GM18517 (cell line): ENCODE measurements at regions not wholly inside any gene's neighbourhood (a gene's known extent, or its start where the extent isn't known, plus 50 kb on each side); places are given as distances from the start of the nearest gene placed in this dataset.

Source experiments
- ATAC-seq: cut with Tn5 transposase; IDR thresholded peaks from one replicate; pipeline ENCODE4 v1.9.1; 2021; ENCODE audit warnings: mild to moderate bottlenecking, moderate library complexity; ENCODE audit not compliant: unreplicated experiment

DNA sequence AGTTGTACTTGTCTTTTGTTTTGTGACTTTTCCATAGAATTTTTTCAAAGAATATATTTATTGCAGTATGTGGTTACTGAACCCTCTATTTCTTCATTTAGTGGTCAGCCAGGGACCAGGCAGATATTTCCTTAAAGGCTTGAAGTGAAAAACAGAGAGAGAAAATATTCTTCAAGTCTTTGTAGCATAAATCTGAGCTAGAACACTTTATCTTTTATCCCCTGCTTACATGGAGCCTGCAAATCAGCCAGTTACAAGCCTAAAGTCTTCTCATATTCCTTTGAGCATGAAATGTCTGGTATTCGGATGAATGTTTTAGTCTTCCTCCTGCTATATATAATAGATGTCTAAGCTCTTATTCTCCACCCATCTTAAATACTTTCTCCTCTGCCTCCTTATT is 1557.5 kb upstream of the ACVR2A start:
- ATAC-seq: no peak

DNA sequence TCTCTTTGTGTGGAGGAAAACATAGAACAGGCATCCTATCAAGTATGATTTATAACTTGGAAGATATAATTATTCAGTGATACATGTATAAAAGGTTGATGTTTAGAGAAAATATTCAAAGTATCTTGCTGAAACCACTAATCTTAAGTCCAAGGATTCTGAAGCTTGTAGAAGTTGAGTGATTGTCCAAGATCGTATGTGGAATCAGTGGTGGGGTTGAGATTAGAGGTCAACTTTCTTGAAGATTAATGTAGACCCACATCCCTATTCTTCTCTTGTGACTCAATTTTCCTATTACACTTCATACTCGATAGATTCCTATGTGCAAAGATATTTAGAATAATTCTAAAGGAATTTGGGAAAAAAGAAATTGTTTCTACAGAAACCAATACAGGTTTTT is 1565.9 kb upstream of the ACVR2A start:
- no peak for ATAC-seq

DNA sequence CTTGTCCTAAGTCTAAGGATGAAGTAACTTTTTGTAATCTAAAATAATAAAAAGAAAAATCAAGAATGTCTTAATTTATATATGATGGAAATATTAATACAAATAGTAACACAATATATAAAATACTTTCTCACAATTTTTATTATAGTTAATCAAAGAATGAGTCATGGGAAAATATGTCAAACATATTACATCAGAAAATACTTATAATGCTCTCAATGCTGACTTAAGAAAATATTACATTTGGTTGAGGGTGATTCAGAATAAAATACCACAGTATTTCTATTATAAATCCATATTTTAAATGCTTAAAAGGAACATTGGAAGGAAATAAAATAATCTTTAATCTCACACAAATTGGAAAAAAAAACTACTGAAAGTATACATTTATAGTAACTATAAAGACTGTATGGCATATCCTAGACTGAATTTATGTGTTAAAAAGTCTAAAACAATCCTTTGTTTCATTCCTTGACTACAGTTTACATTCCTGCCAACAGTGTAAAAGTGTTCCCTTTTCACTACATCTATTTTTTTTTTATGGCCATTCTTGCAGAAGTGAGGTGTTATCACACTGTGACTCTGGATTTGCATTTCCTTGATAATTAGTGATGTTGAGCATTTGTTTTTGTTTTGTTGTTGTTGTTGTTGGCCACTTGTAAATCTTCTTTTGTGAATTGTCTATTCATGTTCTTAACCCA is 1573.5 kb upstream of the ACVR2A start:
- ATAC-seq: no peak

DNA sequence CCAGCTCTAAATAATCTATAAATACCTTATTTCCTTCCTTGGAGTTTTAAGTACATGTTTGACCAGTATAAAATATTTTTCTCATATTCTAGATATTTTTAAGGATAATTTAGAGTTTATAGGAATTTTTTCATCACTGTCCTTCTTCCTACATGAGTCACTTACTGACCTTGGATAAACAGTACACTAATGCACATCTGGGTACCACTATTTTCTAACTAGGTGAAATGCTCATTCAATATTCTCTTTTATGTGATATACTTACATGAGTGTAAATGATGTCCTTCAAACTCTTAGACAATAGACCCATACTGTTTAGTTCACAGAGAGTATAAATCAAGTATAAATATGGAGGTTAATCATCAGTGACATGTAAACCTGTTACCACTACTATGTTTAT is 1574.2 kb upstream of the ACVR2A start:
- ATAC-seq: no peak

DNA sequence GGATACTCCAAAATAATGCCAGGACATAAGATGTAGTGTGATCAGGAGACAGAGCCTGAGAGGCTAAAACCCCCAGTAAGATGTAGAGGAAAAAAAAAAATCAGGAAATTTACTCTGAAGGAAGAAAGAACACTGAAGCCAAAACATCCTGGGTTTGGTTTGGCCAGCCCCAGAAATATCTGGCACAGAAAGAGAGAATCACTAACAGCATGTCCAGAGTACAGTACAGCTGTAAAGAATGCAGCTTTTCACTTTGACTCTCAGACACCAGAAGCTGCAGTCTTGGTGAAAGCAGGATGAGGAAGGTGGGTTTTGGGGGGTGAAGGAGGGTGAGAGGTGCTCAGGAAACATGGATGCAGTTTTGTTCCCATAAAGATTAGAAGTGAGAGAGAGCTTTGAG is 1577.7 kb upstream of the ACVR2A start:
- no peak for ATAC-seq

DNA sequence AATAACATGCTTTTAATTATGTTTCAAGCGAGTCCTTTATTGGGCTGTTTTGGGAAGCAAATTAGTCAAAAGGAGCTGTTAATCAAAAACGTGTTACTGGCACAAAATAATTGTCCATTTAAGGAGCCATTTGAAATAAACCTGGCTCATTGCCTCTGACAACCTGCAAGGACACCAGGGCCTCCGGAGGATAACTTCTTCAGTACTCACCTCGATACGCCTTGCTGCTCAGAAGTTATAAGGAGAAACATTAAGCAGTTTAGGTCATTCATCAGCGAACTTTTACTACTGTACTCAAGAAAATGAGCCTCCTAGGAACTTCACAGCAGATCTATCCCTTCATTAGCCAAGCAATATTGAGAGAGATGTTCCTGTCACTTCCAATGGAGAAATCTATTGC is 1579.2 kb upstream of the ACVR2A start:
- ATAC-seq: no peak

DNA sequence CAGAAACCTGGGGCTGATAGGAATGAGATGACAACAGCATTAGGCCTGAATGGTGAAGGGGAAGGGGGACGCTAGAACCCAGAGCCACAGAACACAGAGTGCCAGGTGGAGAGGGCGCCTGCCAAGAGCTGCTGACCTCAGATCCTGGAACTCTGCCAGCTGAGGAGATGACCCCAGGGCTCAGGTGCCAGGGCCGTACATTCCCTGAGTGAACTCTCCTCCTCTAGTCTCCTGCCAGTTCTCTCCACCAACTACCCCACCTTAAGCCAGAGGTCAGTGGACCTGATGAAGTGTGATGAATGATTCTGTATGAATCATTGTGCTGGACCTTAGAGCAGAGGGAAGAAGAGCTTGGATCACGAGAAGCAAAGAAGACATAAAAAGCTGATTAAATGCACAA is 1582.2 kb upstream of the ACVR2A start:
- no peak for ATAC-seq

DNA sequence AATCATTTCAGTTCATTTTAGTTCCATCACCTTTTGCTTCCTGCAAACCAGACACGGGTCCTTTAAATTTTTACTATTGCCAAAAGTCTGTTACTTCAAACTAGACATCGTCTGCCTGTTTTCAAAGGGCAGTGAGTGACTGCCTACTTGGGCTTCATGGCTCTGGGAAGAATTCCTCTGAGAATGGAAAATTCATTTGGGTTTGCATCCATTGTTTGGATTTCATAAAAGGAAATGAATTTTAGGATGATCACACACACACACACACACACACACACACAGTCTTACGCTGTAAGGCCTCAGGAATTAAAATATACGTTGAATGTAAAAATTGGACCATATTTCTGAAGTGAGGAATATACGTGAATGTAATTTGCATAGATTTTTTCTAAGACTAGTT is 1584.3 kb upstream of the ACVR2A start:
- no peak for ATAC-seq

DNA sequence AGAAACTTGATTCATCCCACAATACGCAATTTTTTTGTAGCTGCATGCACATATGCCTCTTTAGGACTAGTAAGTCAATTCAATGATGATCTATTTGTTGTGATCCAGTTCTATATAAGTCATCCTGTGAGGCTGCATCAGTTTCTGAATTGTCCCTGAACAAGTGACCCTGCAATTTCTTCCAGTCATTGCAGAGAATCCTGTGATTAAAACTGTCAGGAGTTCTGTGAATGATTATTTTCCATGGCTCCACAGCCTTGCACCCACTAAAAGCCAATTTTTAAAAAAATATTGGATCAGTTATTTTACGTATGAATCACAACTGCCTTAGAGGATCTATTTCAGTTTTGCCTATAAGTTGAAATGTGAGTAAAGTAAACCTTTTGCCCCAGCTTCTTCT is 1585.0 kb upstream of the ACVR2A start:
- ATAC-seq: no peak

DNA sequence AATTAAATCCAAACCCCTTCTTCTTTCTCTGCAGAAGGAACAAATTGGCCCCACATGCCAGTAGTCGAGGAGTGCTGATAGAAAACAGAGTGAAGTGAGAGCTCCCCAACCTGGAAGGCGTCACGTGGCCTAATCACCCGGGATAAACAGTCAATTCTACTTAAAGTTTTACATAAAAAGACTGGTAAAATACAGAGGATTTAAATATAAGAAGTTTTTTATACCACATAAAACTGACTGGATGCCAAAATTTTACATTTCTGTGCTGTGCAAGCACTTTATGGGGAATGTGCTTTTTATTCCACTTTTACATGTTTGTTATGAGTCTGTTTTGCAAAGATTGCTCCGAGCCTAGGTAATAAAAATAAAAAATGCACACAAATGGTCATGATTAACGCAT is 1586.8 kb upstream of the ACVR2A start:
- ATAC-seq: no peak

DNA sequence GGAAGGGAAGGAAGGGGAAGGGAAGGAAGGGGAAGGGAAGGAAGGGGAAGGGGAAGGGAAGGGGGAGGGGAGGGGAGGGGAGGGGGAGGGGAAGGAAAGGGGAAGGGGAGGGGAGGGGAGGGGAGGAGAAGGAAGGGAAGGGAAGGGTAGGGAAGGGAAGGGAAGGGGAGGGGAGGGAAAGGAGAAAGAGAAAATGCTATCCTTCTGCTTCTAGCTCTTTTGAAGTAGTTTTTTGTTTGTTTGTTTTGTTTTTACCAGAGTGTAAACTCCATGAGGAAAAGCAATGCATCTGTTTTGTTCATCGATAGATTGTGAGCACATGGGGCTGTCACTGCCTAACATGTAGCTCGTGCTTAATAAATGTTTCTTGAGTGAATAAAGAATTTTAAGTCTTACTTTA is 1592.7 kb upstream of the ACVR2A start:
- no peak for ATAC-seq

DNA sequence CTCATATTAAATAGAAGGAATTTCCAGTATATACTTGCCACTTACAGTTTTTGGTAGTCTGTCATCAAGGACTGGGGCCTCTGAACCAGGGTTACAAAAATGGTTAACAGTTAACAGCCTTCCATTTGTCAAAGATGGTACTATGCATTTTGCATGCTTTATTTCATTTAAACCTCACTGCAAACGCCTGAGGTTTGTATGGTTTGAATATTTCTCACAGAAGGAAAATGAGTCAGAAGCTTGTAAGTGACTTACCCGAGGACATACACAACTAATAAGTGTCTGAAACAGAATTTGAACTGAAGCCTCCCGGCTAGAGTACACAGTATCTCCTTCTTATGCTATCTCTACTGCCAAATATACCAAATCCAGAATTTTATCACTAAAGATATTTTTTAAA is 1593.5 kb upstream of the ACVR2A start:
- no peak for ATAC-seq

DNA sequence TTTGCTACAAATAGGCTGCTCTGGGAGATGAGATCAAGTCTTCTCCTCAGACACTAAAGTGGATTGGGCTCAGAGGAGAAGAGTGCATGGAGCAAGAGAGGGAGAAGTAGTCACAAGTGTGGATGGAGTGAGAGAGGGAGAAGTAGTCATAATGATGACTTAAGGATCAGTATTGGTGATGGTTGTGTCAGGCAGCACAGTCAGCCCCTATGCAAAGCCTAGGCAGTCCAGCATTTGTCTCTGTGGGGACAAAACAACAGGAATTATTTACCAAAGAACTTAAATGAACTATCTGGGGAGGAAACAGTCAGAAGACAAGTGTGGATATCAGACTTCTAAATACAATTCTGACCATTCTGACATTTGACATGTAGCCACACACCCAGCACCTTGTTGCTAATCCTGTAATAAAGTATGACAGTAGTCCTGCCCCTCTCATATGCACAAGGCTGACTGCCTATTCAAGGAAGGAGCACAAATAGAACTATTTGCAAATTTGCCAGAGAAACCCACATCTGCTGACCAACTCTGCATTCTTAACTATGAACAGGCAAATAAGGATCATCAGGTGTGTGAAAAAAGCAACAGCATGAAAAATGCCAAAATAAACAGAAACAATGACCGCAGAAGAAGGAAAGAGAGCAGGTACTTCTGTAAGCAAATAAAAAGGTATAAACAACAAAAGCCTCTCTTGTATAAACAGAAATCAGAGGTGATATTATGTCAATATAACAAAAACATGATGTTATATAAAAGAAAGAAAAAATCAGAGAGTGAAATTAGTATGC is 1597.9 kb upstream of the ACVR2A start:
- no peak for ATAC-seq

DNA sequence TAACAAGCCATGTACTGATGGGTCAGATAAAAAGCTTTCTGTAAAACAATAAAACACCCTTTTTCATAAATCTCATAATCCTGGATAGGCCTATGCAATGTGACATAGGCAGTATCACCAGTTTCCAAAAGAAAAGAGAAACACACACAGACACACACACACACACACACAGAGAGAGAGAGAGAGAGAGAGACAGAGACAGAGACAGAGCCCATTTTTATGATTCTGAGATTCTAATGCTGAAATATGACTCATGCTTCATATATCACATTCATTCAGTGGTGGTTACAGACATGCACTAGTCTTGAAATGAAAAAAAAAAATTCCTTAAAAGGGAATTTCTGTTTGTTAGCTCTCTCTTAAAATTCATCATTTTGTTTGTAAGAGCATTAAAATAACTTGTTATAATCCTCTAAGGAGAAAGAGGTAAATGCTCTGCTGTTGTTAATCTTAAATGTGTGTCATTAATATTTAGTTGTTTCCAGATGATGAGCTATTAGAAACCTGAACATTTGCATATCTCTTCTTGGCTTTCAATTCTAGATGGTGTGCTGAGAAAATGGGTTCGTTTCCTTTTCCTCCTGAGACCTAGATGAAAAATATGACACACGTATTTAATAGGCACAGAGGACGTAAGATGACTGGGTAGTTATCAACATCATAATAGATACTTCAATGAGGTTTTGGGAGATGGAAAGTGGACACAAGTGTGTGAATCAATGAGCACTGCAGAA is 1598.7 kb upstream of the ACVR2A start:
- no peak for ATAC-seq

DNA sequence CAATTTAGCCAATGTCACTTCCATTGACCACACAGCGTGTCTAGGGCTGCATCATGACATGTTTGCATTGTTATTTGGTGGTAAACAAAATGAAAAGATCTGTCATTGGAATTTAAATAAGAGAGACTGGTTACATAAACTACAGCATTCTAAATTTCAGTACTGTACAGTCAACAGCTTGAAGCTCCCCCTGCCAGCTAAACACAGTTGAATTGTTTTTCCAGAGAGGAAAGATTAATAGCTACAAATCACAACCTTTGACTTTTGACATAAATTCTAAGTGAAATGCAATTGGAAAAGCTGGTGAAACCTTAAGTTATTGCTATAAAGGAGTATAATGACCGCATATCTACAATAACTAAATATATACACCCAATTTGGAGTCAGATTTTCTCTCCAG is 1600.0 kb upstream of the ACVR2A start:
- no peak for ATAC-seq

DNA sequence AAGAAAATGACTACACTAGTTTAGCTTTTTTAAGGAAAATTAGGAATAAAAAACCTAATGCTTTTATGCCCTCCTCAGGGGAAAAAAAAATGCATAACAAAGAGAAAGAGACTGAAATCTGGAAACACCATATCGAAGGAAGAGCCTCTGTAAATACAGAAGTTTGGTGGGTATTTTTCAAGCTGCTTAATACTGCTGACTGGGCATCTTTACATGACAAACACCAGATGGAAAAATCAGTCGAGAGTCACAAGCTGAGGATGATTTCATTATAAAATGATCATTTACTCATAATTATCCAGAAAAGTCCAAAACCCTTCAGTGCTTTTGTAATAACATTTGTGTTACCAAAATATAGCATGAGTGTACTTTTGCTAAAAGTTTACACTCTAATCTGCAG is 1600.7 kb upstream of the ACVR2A start:
- ATAC-seq: no peak

DNA sequence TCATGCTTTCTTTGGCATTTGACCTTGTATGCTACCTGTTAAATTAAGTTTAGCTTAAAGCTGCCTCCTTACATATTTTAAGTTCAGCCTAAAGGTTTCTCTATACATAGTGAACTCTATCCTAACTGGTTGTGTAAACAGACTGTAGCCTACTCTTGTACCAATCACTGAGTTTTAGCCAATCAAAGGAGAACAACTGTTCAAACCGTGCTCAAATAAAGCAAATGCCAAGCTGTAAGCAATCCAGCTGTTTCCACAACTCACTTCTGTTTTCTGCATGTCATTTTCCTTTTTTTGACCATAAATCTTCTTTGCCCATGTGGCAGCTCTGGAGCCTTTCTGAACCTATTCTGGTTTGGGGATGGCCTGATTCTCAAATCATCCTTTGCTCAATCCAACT is 1603.8 kb upstream of the ACVR2A start:
- no peak for ATAC-seq

DNA sequence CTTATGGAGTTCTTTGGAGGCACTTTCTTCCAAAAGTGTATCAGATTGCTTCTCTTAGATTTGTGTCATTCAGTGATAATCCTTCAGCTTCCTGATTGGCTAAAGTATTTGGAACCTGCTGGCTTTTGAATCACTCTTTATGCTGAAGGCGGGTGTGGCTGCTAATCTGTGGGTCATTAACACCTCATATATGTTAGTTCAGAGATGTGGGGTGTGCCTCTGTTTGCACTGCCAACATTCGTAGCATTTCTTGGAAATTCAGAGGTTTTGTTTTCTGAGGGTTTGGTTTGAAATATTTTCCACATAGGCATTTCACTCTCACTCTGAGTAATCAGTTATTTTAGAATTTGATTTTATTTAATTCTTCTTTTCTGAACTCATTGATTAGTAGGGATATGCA is 1604.4 kb upstream of the ACVR2A start:
- no peak for ATAC-seq

DNA sequence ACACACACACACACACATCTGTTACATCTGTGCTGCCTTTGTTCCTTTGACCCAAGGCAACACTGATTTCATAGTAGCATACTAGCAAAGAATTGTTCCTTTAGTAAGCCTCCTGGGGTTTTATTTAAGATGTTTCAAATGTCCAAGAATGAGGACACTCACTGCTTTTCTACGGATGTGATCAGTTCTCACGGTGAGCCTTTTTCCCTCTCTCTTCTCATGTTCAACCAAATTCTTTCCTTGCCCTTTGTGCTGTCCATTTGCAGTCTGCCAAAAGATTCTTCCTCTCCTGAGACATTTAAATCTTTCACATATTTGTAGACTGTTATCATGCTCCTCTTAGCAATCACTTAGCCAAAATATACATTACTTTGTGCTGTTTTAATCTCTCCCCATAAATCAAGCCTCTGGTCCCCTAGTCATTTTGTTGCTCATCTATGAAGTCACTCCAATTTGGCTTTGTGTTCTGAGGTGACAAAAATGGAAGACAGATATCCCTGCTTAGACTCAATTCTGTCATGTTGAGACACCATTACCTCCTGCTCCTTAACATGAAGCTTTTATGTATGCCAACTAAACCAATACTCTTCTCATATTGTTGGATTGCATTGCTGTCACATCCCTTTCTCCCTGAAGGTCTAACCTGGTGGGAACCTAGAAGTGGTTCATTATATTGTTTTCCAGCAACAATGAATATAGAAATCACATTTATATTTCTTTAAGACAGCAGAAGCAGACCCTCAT is 1605.3 kb upstream of the ACVR2A start:
- ATAC-seq: no peak

DNA sequence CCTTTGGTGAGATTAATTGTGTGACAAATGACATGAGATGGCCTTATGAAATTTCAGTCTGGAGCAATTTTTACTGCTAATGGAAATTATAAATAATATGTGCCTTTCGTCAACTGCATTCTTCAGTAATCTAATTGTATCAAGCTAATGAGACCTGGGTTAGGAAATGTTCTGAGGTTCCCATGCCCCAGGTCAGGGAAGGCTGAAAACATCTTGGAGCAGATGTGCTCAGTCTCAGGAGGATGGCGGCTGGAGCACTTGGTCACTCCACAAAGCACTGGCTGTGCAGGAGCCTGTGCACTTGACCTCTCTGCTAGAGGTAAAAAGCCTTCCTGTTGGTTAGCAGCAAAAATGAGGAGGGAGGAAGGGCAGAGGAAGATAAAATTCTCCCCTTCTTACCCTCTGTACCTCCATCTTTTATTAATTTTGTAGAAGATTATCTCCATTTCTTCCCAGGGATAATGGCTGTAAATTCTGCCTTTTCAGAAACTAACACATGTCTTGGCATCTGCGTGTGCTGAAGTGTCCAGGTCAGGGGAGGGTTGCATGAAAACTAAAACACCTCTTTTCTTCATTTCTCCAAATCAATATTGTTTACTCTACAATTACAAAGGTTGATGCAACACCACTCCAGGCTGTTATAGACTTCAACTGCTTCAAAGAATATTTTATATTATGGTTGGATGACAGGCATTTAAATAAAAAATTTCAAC is 1606.4 kb upstream of the ACVR2A start:
- no peak for ATAC-seq

DNA sequence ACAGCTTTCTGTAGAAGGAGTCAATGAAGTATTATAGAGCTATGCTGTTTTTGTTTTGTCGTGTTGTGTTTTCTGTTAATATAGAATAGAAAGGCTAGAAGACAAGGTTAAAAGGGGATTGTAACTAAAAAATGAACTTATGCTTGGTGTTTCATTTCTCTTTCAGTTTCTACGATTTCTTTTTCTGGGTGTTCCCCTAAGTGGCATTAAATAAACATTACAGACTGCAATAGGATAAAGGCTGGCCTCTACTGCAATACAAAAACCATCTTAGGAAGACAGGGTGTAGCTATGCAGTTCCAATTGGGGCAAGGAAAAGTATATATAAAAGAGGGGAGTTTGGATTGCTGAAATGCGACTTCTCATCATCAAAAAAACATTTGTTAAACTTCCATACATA is 1609.7 kb upstream of the ACVR2A start:
- ATAC-seq: no peak
